Right lobe of liver (tissue), 6 donors: ENCODE measurements at regions not wholly inside any gene's neighbourhood (a gene's known extent, or its start where the extent isn't known, plus 50 kb on each side); places are given as distances from the start of the nearest gene placed in this dataset.

ENCODE experiments used
- ATAC-seq, 4 donors: fragments of 200-7000 bp; cut with Tn5 transposase; one replicate each; pipeline ENCODE4 v1.9.1; 2020; ENCODE audit warnings: mild to moderate bottlenecking in 4 of 4, moderate library complexity in 4 of 4
- DNase-seq, 3 donors: peaks; one replicate each; pipeline ENCODE4 v3.0.0-alpha.2; 2020
- H3K27ac ChIP-seq, 3 donors: fragments of 200-600 bp; one replicate each; pipeline ENCODE4 v1.8.0; 2022
- H3K27me3 ChIP-seq, 2 donors: fragments of 200-600 bp; one replicate each; pipeline ENCODE4 v1.8.0; 2022
- H3K36me3 ChIP-seq, 4 donors: fragments of 200-600 bp; sonication (generic) in 1 of 4; one replicate each; pipeline versions ENCODE4 v1.5.1 to v1.8.0; 2017 to 2022; ENCODE audit warnings: control low read depth in 1 of 4
- H3K4me1 ChIP-seq, 4 donors: fragments of 200-600 bp; sonication (generic) in 1 of 4; one replicate each; pipeline versions ENCODE4 v1.5.1 to v1.8.0; 2017 to 2022; ENCODE audit warnings: control low read depth in 1 of 4
- H3K4me3 ChIP-seq, 3 donors: fragments of 200-600 bp; one replicate each; pipeline ENCODE4 v1.8.0; 2022
- H3K9me3 ChIP-seq, 4 donors: fragments of 200-600 bp; sonication (generic) in 1 of 4; one replicate each; pipeline versions ENCODE4 v1.5.1 to v1.8.0; 2017 to 2022; ENCODE audit warnings: control low read depth in 1 of 4
- POLR2A ChIP-seq: fragments of 450-650 bp; IDR thresholded peaks from one replicate; pipeline ENCODE4 v1.6.1; 2017; ENCODE audit warnings: antibody characterized with exemption, mild to moderate bottlenecking
- WGBS: methylation state at CpG from one replicate; pipeline ENCODE4 v1.1.6; 2018; ENCODE audit warnings: low coverage, low lambda C conversion rate; ENCODE audit not compliant: insufficient coverage; ENCODE audit errors: missing lambda C conversion rate; 5-methylcytosine and 5-hydroxymethylcytosine counted together
- intact Hi-C, 2 donors: fragments of 100-400 bp; cut with DNase I; formaldehyde crosslinking; loops; one replicate each; pipeline versions ENCODE4 v1.11.2 to v1.14.1; 2022
- TF ChIP-seq, protein P1 (sequence below), 4 donors: fragments of 200-600 bp in 3 of 4; fragments of 450-650 bp in 1 of 4; IDR thresholded peaks; one replicate each; pipeline versions ENCODE4 v1.5.1 to v1.8.0; 2016 to 2022; ENCODE audit warnings: antibody characterized with exemption in 4 of 4, mild to moderate bottlenecking in 2 of 4
- donor health status: DM: no; HTN: yes; CAD: no.
- donor health status: DM: no; HTN: no; CAD: no.
- donor health status: DM: no; HTN: no; CAD: no.
- donor health status: DM: no; HTN: yes; CAD: no.
- donor health status: DM: no; HTN: yes; CAD: no.

DNA sequence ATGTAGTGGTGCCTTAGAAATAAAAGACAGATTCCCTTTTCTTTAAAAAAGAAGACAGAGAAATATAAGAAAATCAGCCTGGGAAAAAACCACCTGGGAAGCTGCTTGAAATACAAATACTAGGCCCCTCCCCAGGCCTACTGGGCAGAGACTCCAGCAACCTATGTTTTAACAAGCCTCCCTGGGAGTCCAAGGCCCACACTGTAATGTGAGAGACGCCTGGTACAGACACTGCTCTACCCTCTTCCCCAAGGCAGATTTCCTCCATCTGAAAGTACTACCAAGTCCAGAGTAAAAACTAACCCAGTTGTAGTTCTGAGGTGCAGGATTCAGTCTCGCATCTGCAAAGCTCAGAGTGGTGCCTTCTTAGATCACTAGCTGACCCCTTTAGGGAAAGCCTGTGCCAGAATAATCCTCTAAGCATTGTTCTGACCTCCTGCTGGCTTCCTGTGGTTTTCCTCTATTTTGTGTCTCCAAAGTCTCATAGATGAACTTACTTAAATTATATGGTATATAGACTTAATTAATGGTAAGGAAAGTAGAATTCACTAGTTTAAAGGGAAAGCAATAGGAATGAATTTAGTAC lies 270.2 kb upstream of the SLC35B3 start:
- no peak for DNase-seq
- WGBS: 14% methylated on average over 1 of the region's 2 CpGs

DNA sequence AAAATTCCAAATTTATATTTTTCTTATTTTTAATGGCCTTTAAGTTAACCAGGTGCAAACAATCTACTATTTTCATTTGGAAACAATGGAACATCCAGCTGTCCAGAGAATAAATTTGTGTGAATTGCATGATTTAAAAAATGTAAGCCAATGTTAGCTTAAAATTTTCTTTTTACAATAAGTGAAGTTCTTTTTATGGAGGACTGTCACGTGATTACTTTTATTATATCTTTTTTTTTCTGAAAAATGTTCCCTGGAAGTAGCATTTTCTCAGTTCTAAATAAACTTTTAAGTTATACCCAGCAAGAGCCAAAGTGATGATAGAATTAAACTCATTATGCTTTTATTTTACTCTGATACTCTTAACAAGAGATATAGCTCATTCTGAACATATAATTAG lies 267.7 kb upstream of the SLC35B3 start:
- Histone ChIP-seq H3K36me3 (no peaks in the 10 kb centered on the region), H3K9me3 (no peaks in the 10 kb centered on the region), H3K4me3 (no peak overlapping the region), H3K4me1 (peaks cover 0 to 5% (median 0%) of the 10 kb centered on the region in 4 donors), H3K27me3 (no peaks in the 10 kb centered on the region), H3K27ac (no peak overlapping the region)
- no peak for DNase-seq
- TF ChIP-seq, protein P1, sequence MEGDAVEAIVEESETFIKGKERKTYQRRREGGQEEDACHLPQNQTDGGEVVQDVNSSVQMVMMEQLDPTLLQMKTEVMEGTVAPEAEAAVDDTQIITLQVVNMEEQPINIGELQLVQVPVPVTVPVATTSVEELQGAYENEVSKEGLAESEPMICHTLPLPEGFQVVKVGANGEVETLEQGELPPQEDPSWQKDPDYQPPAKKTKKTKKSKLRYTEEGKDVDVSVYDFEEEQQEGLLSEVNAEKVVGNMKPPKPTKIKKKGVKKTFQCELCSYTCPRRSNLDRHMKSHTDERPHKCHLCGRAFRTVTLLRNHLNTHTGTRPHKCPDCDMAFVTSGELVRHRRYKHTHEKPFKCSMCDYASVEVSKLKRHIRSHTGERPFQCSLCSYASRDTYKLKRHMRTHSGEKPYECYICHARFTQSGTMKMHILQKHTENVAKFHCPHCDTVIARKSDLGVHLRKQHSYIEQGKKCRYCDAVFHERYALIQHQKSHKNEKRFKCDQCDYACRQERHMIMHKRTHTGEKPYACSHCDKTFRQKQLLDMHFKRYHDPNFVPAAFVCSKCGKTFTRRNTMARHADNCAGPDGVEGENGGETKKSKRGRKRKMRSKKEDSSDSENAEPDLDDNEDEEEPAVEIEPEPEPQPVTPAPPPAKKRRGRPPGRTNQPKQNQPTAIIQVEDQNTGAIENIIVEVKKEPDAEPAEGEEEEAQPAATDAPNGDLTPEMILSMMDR (IDR thresholded peaks at IDR 0.05): no peak
- TF ChIP-seq POLR2A: no peak
- 57% methylated on average over 1 of the region's 1 CpG for WGBS
- intact Hi-C loops: no loop called here
- ATAC-seq: no peak

More for the DNA sequence above, 270.2 kb upstream of the SLC35B3 start:
- Histone ChIP-seq H3K36me3 (no peaks in the 10 kb centered on the region), H3K4me3 (no peak overlapping the region), H3K27me3 (no peaks in the 10 kb centered on the region), H3K27ac (no peak overlapping the region), H3K9me3 (no peaks in the 10 kb centered on the region), H3K4me1 (peaks cover 0 to 12% (median 0%) of the 10 kb centered on the region in 4 donors)
- intact Hi-C loops: no loop called here
- no peak for TF ChIP-seq POLR2A
- TF ChIP-seq, protein P1 (IDR thresholded peaks at IDR 0.05): no peak
- no peak for ATAC-seq

DNA sequence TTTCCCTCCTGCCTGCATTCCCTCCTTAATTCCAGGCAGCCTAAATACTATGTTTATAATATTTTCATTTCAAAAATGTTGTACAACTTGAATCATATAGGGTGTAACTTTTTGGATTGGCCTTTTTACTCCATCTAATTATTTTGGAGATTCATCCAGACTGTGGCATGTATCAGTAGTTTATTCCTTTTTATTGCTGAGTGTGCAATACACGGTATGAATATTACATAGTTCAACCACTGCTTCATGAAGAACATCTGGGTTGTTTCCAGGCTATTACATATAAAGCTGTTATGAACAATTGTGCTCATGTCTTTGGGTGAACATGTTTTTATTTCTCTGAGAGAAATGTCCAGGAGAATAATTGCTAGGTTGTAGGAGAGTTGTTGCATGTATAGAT lies 253.5 kb upstream of the SLC35B3 start:
- ATAC-seq (no peak), DNase-seq (no peak)
- no peak overlapping the region for H3K4me3 ChIP-seq
- H3K27ac ChIP-seq: no peak overlapping the region
- peaks cover 0 to 7% (median 0%) of the 10 kb centered on the region in 4 donors for H3K4me1 ChIP-seq
- intact Hi-C loops: no loop called here
- H3K9me3 ChIP-seq: no peaks in the 10 kb centered on the region
- TF ChIP-seq POLR2A: no peak
- TF ChIP-seq, protein P1 (IDR thresholded peaks at IDR 0.05): no peak
- no peaks in the 10 kb centered on the region for H3K36me3 ChIP-seq
- no peaks in the 10 kb centered on the region for H3K27me3 ChIP-seq
- 83% methylated on average over 1 of the region's 1 CpG for WGBS

DNA sequence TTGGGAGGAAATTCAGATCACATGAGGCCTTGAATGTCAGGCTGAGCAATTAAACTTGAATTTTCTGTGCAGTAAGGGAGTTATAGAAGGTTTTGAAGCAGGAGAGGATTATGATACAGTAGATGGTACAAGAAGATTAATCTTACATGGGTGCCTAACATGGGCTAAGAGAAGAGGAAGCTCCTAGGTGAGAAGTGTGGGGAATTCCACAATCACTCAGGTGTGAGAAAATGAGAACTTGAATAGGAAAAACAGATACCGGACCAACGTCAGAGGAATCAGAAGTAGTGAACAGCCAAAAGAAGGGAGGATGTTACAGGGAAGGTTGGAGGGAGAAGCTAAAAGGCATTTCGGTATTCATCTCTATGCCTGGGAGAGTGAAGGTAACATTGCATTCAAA lies 250.7 kb upstream of the SLC35B3 start:
- no peak overlapping the region for H3K4me3 ChIP-seq
- peaks cover 0 to 7% (median 0%) of the 10 kb centered on the region in 4 donors for H3K4me1 ChIP-seq
- H3K27ac ChIP-seq: no peak overlapping the region
- DNase-seq: no peak
- ATAC-seq: no peak
- TF ChIP-seq, protein P1 (IDR thresholded peaks at IDR 0.05): no peak
- no peak for TF ChIP-seq POLR2A
- no peaks in the 10 kb centered on the region for H3K36me3 ChIP-seq
- intact Hi-C loops: no loop called here
- no peaks in the 10 kb centered on the region for H3K9me3 ChIP-seq
- no peaks in the 10 kb centered on the region for H3K27me3 ChIP-seq
- WGBS: 82% methylated on average over 3 of the region's 3 CpGs
